ENCODE measurements at regions not wholly inside any gene's neighbourhood (a gene's known extent, or its start where the extent isn't known, plus 50 kb on each side); places are given as distances from the start of the nearest gene placed in this dataset.
A peak's percentile ranks its signal among the peaks of the same experiment; 100 is the strongest.
"Not testable (repeated sequence)": the region's sequence is repeated elsewhere in the genome, so short reads cannot be mapped to it uniquely, and the experiment has no call there.

- no peak for DNase-seq (ENCODE audit: low spot score)
Measured at GRCh38 chr2:21194147-21194546, 70.4 kb downstream of the TDRD15 start.

GRCh38 chr2:21194858-21195271, 71.1 kb downstream of the TDRD15 start:
- peak; percentile 80 for DNase-seq (ENCODE audit: low spot score)

- no peak for DNase-seq (ENCODE audit: low spot score)
Measured at GRCh38 chr2:21195326-21195725, 71.6 kb downstream of the TDRD15 start.

- no peak for DNase-seq (ENCODE audit: low spot score)
Measured at GRCh38 chr2:21198637-21199036, 74.9 kb downstream of the TDRD15 start.

DNA sequence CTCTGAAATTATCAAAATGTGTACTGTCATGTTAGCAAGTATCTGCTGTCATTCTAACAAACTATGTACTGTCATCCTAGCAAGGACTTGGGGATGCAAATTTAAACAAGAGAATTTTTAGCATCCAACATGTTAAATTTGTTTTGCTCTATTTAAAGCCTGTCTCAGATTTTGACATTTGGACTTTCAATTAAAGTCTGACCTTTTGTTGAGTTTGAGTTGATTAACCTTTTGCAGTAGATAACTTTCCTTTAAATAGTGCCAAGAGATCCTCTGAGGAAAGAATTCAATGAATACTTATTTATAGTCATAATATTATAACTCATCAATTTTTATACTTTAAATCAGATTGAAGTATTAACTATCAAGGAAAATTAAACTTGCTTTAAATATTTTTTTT, 80.2 kb downstream of the TDRD15 start:
- DNase-seq (ENCODE audit: low spot score), result no peak

- DNase-seq (ENCODE audit: low spot score), result not testable (repeated sequence)
Measured at GRCh38 chr2:21214085-21214484, 90.3 kb downstream of the TDRD15 start.

GRCh38 chr2:21217442-21217841, 93.7 kb downstream of the TDRD15 start:
- DNase-seq (ENCODE audit: low spot score), result no peak

DNA sequence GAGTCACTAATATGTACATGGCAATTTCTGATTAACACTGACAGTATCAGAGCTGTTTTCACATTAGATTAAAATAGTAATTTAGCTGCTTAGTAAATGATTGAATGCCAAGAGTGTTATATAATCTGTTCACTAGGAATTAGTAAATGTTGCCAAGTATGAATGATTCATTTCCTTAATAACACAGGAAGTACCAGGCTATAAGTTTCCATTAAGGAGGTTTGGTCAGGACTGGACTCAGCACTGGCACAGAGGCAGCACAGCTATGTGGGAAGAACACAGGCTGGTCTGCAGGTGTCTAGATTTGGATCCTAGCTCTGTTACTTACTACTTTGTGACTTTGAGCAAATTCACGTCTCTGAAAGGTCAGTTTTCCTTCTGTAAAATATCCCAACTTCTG, 97.2 kb downstream of the TDRD15 start:
- no peak for DNase-seq (ENCODE audit: low spot score)

DNA sequence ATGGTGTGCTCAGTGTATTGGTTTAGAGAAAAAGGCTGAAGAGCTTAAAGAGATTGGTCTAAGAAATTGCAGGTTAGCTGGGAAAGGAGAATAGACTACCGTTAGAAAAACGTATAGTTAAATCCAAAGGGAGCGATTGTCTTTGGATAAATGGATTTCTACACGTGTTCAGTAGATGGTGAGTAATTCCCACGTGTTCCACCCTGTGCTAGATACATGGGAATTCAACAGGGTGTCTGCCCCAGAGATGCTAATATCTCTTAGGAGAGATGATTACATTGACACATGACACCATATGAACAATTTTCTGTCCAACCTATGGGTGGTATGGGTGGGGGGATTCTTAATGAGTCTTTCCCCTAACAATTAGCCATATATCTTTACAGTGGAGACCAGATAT, 99.8 kb downstream of the TDRD15 start:
- no peak for DNase-seq (ENCODE audit: low spot score)

DNA sequence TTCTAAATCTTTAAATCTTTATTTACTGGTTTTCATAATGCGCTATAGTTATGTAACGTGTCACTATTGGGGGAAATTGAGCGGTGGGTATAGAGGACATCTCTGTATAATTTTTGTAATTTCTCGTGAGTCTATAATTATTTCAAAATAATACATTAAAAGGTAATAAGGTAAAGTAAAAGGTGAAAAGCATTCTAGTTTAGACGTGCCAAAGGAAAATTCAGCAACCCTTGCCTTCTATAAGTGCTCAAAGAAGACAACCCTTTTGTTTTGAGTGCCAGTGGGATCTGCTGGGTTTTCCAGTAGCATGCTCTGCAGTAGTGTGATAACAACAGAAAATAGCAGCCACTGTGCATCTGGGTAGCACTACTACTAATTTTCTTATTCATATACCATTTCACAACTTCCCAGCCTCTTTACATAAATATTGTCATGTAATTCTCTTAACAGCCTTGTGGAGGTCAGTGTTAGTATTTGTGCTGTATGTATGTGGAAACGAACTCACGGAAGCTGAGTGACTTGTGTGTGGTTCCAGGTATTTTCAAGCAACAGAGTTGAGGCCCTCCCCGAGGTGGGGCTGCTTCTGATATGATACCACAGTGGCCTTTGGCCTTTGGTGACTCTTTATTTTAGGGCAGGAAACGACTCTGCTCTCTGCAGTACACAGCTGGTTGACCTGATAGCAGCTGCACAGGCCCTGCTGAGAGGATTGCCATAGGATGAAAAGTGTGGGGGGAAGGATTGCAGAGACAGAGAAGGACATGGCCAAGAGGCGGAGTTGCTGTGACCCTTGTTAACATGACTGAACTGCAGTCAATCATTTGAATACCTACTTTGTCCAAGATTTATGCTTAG, 104.5 kb downstream of the TDRD15 start:
- no peak for DNase-seq (ENCODE audit: low spot score)

- DNase-seq (ENCODE audit: low spot score), result no peak
Measured at GRCh38 chr2:21229302-21229701, 105.5 kb downstream of the TDRD15 start.

DNA sequence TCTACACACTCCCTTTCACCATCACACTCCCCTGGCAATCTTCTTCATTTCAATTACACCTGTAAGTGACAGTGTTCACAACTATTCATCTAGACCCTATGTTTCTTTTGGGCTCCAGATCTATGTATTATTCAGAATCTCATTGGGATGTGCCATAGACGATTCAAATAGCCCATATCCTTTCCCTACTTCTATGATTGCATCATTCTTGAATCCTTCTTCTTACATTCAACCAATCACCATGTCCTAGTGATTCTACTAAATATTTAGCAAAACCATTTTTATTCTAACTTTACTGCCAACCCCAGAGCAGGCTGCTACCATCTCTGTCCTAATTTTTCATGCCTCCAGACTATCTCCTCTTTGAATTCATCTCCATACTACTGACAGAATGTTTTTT, 106.4 kb downstream of the TDRD15 start:
- DNase-seq (ENCODE audit: low spot score), result no peak

- peak; percentile 71 for DNase-seq (ENCODE audit: low spot score)
Measured at GRCh38 chr2:21231985-21232384, 108.2 kb downstream of the TDRD15 start.

GRCh38 chr2:21233194-21233593, 109.4 kb downstream of the TDRD15 start:
- no peak for DNase-seq (ENCODE audit: low spot score)

DNA sequence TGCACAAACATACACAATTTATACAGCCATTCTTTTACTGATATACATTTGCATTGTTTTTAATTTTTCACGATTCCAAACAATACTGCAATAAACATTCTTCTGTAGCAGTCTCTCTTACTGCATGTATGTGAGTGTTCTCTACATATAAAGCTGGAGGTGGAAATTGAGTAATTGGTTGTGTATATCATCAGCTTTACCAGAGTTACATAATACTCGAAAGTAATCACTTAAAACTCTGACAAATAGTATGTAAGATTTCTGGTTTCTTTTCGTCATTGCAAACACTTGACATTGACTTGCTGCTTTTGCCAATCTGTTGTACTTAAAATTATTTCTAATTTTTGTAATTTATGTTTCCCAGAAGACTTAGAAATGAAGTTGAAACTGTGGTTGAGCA, 110.2 kb downstream of the TDRD15 start:
- no peak for DNase-seq (ENCODE audit: low spot score)

DNA sequence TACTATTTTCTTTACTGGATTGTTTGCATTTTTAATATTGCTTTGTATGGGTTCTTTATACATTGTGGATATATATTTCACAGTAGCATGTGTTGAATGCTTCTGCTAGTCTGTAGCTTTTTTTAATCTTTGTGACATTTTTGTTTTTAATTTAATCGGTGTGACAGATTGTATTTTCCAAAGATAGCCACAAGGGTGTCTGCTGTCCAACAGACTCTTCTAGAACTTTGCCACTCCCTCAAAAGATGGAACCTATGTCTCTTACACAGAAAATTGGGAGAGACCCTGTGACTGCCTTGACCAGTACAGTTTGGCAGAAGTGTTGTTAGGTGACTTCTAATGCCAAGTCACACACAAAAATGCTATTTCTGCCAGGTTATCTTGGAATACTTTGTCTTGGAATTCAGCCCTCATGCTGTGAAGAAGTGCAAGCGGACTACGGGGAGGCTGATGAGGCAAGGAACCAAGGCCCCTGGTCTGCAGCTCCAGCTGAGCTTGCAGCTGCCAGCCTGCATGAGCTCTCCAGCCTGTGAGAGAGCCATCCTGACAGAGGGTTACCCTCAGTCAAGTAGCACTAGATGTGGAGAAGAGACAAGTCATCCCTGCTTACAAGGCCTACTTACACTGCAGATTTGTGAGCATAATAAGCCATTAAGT, 110.8 kb downstream of the TDRD15 start:
- no peak for DNase-seq (ENCODE audit: low spot score)

DNA sequence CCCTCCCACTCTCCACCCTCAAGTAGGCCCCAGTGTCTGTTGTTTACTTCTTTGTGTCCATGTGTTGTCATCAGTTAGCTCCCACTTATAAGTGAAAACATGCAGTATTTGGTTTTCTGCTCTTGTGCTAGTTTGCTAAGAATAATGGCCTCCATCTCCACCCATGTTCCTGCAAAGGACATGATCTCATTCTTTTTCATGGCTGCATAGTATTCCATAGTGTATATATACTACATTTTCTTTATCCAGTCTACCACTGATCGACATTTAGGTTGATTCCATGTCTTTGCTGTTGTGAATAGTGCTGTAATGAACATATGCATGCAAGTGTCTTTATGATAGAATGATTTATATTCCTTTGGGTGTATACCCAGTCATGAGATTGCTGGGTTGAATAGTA, 116.0 kb downstream of the TDRD15 start:
- DNase-seq (ENCODE audit: low spot score), result not testable (repeated sequence)

- DNase-seq (ENCODE audit: low spot score), result no peak
Measured at GRCh38 chr2:21244161-21244560, 120.4 kb downstream of the TDRD15 start.

GRCh38 chr2:21245565-21245964, 121.8 kb downstream of the TDRD15 start:
- no peak for DNase-seq (ENCODE audit: low spot score)

DNA sequence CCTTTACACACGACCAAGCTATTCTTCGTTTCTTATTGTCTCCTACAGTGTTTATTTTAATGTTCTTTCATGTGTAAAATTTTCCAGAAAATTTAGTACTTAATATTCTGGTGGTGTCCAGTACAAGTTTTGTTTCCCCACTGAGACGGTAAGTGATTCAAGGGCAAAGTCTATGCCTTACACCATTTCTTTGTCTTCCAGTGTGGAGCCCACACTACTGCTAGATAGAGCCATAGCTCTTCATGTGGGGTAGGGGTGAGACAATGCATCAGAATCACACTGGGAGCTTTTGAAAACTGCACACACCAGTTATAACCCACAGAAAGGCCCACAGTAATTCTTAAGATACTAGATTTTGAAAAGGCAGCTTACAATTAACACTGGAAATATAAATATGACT, 125.6 kb downstream of the TDRD15 start:
- DNase-seq (ENCODE audit: low spot score), result no peak

DNA sequence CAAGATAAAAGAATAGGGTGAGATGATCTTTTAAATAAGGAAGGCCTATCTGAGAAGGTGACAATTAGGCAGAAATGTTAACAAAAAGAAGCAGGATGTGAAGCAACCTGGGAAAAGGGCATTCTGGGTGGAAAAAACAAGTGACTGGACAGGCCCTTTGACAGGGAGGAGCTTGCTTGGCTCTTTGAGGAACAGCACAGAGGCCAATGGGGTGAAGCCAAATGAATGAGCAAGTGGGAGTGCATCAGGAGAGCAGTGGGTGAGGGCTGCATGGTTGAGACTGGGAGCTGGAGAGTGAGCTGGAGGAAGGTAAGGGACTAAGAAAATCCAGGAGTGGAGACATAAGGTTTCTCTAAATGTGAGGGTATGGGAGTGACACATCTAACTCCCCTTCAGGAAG, 126.9 kb downstream of the TDRD15 start:
- no peak for DNase-seq (ENCODE audit: low spot score)

DNA sequence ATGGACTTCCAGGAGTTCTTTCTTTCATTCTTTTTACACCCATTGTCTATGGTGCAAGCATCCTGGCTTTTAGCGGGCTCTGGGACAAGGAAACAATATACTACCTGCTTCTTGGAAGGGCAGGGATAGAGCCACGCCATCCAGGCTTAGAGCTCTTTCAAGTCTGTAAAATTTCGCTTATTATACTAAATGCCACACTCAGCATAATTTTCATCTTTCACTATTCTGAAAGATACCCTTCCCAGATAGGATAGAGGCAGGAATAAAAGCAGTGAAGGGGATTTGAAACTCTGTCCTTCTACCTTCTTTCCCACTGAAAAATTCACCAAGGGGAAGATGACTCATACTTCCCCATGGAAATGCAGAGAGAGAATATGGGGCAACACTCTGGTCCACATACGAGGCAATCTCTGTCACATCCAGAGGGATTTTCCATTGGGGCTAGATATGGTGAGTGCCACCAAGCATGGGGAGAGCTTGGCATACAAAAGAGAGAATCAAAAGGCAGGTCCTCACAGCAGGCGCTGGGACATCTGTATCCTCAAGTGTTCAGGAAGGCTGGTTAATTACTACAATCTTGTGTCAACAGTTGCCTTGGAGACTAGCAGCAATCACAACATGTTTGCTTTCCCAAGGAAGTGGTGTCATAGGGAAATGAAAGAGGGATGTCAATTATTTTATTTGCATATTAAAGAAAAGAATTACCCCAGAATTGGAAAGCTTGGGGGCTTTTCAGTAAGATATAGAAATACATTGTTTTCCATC, 127.6 kb downstream of the TDRD15 start:
- DNase-seq (ENCODE audit: low spot score), result no peak
